ENCODE measurements at regions not wholly inside any gene's neighbourhood (a gene's known extent, or its start where the extent isn't known, plus 50 kb on each side); places are given as distances from the start of the nearest gene placed in this dataset.

- FAIRE-seq, result no peak
- peak; percentile 75 for DNase-seq (ENCODE audit: low spot score)
Measured at GRCh38 chr16:86016201-86016965, 117.4 kb downstream of the IRF8 start.

GRCh38 chr16:86018071-86018470 is 119.1 kb downstream of the IRF8 start:
- no peak for FAIRE-seq
- DNase-seq (ENCODE audit: low spot score), result no peak

- DNase-seq (ENCODE audit: low spot score), result no peak
- FAIRE-seq, result no peak
Measured at GRCh38 chr16:86018487-86018886, 119.5 kb downstream of the IRF8 start.

GRCh38 chr16:86018941-86019340 is 120.0 kb downstream of the IRF8 start:
- no peak for DNase-seq (ENCODE audit: low spot score)
- no peak for FAIRE-seq

- FAIRE-seq (no peak), DNase-seq (ENCODE audit: low spot score) (no peak)
Measured at GRCh38 chr16:86019446-86020047, 120.6 kb downstream of the IRF8 start.

GRCh38 chr16:86020971-86021370 is 122.0 kb downstream of the IRF8 start:
- FAIRE-seq (no peak), DNase-seq (ENCODE audit: low spot score) (no peak)

GRCh38 chr16:86022381-86022960 is 123.5 kb downstream of the IRF8 start:
- DNase-seq (ENCODE audit: low spot score), result no peak
- no peak for FAIRE-seq

GRCh38 chr16:86024210-86024609 is 125.2 kb downstream of the IRF8 start:
- FAIRE-seq, result no peak
- DNase-seq (ENCODE audit: low spot score), result no peak

- DNase-seq (ENCODE audit: low spot score) (no peak), FAIRE-seq (no peak)
Measured at GRCh38 chr16:86025706-86026105, 126.7 kb downstream of the IRF8 start.

GRCh38 chr16:86026171-86026910 is 127.4 kb downstream of the IRF8 start:
- DNase-seq (ENCODE audit: low spot score) (no peak), FAIRE-seq (no peak)

- DNase-seq (ENCODE audit: low spot score) (no peak), FAIRE-seq (no peak)
Measured at GRCh38 chr16:86026916-86027315, 128.0 kb downstream of the IRF8 start.

GRCh38 chr16:86027373-86028126 is 128.6 kb downstream of the IRF8 start:
- DNase-seq (ENCODE audit: low spot score) (no peak), FAIRE-seq (no peak)

GRCh38 chr16:86029131-86029741 is 130.3 kb downstream of the IRF8 start:
- DNase-seq (ENCODE audit: low spot score) (no peak), FAIRE-seq (no peak)

GRCh38 chr16:86030116-86030515 is 131.2 kb downstream of the IRF8 start:
- FAIRE-seq, result no peak
- DNase-seq (ENCODE audit: low spot score), result no peak

- FAIRE-seq (no peak), DNase-seq (ENCODE audit: low spot score) (no peak)
Measured at GRCh38 chr16:86031141-86031678, 132.2 kb downstream of the IRF8 start.

GRCh38 chr16:86033016-86033474 is 134.1 kb downstream of the IRF8 start:
- FAIRE-seq (no peak), DNase-seq (ENCODE audit: low spot score) (no peak)

- DNase-seq (ENCODE audit: low spot score) (no peak), FAIRE-seq (no peak)
Measured at GRCh38 chr16:86033971-86034370, 135.0 kb downstream of the IRF8 start.

GRCh38 chr16:86034421-86034919 is 135.5 kb downstream of the IRF8 start:
- FAIRE-seq (no peak), DNase-seq (ENCODE audit: low spot score) (no peak)

- no peak for FAIRE-seq
- DNase-seq (ENCODE audit: low spot score), result no peak
Measured at GRCh38 chr16:86035906-86036305, 136.9 kb downstream of the IRF8 start.
